H9 (cell line): ENCODE measurements at regions not wholly inside any gene's neighbourhood (a gene's known extent, or its start where the extent isn't known, plus 50 kb on each side); places are given as distances from the start of the nearest gene placed in this dataset.

Source experiments
- DNase-seq: peaks from one replicate; pipeline ENCODE4 v3.0.0-alpha.2; 2017
- H2AFZ ChIP-seq: one replicate; pipeline ENCODE4 v1.6.1; 2013; ENCODE audit warnings: mild to moderate bottlenecking, low read length, control low read depth, moderate library complexity
- H2AK5ac ChIP-seq: 2 replicates; pipeline ENCODE4 v1.6.1; 2013; ENCODE audit warnings: low read length, control low read depth, mixed read lengths; ENCODE audit not compliant: insufficient read length
- H2BK120ac ChIP-seq: one replicate; pipeline ENCODE4 v1.6.1; 2013; ENCODE audit warnings: low read depth, mild to moderate bottlenecking, low read length, control low read depth, inconsistent platforms; ENCODE audit not compliant: poor library complexity, severe bottlenecking
- H2BK12ac ChIP-seq: 2 replicates; pipeline ENCODE4 v1.6.1; 2013; ENCODE audit warnings: low read length, control low read depth, mixed read lengths, low read depth; ENCODE audit not compliant: insufficient read length
- H2BK15ac ChIP-seq: 2 replicates; pipeline ENCODE4 v1.6.1; 2013; ENCODE audit warnings: low read depth, low read length, control low read depth
- H2BK20ac ChIP-seq: one replicate; pipeline ENCODE4 v1.6.1; 2013; ENCODE audit warnings: low read depth, mild to moderate bottlenecking, low read length, control low read depth, inconsistent platforms; ENCODE audit not compliant: poor library complexity, severe bottlenecking
- H2BK5ac ChIP-seq: 2 replicates; pipeline ENCODE4 v1.6.1; 2013; ENCODE audit warnings: low read length, control low read depth, mixed read lengths; ENCODE audit not compliant: insufficient read length
- H3K14ac ChIP-seq: 2 replicates; pipeline ENCODE4 v1.6.1; 2013; ENCODE audit warnings: low read length, control low read depth; ENCODE audit not compliant: insufficient read depth
- H3K18ac ChIP-seq: 2 replicates; pipeline ENCODE4 v1.6.1; 2013; ENCODE audit warnings: low read depth, mild to moderate bottlenecking, mixed read lengths, low read length, control low read depth; ENCODE audit not compliant: insufficient read length
- H3K23ac ChIP-seq: 2 replicates; pipeline ENCODE4 v1.6.1; 2013; ENCODE audit warnings: low read length, control low read depth, mixed read lengths, low read depth; ENCODE audit not compliant: insufficient read length
- H3K23me2 ChIP-seq: 2 replicates; pipeline ENCODE4 v1.6.1; 2013; ENCODE audit warnings: low read depth, mild to moderate bottlenecking, mixed read lengths, low read length, control low read depth; ENCODE audit not compliant: insufficient read length, poor library complexity, severe bottlenecking
- H3K27ac ChIP-seq: 2 replicates; pipeline ENCODE4 v1.5.1; 2013; ENCODE audit warnings: low read length, control low read depth, mixed read lengths, low read depth; ENCODE audit not compliant: insufficient read length
- H3K27me3 ChIP-seq: 2 replicates; pipeline ENCODE4 v1.6.1; 2013; ENCODE audit warnings: low read length, control low read depth, inconsistent platforms; ENCODE audit not compliant: insufficient read depth
- H3K4ac ChIP-seq: 2 replicates; pipeline ENCODE4 v1.6.1; 2013; ENCODE audit warnings: low read depth, mild to moderate bottlenecking, control low read depth, inconsistent platforms, low read length, moderate library complexity
- H3K4me1 ChIP-seq: 2 replicates; pipeline ENCODE4 v1.6.1; 2013; ENCODE audit warnings: low read length, control low read depth, inconsistent platforms; ENCODE audit not compliant: insufficient read depth
- H3K4me2 ChIP-seq: 2 replicates; pipeline ENCODE4 v1.6.1; 2013; ENCODE audit warnings: low read length, control low read depth, mixed read lengths; ENCODE audit not compliant: insufficient read length, insufficient read depth
- H3K56ac ChIP-seq: 2 replicates; pipeline ENCODE4 v1.6.1; 2013; ENCODE audit warnings: low read depth, mild to moderate bottlenecking, mixed read lengths, low read length, control low read depth; ENCODE audit not compliant: insufficient read length
- H3K79me1 ChIP-seq: 2 replicates; pipeline ENCODE4 v1.6.1; 2013; ENCODE audit warnings: low read depth, mild to moderate bottlenecking, moderate library complexity, low read length, control low read depth, inconsistent platforms; ENCODE audit not compliant: insufficient read depth, poor library complexity, severe bottlenecking
- H3K79me2 ChIP-seq: 2 replicates; pipeline ENCODE4 v1.6.1; 2013; ENCODE audit warnings: low read length, control low read depth, inconsistent platforms; ENCODE audit not compliant: insufficient read depth
- H3K9ac ChIP-seq: 2 replicates; pipeline ENCODE4 v1.6.1; 2013; ENCODE audit warnings: low read length, control low read depth, mixed read lengths; ENCODE audit not compliant: insufficient read length; ENCODE audit errors: extremely low read depth
- H3K9me3 ChIP-seq: one replicate; pipeline ENCODE4 v1.6.1; 2013; ENCODE audit warnings: low read depth, low read length, inconsistent platforms; ENCODE audit not compliant: control insufficient read depth
- H3T11ph ChIP-seq: one replicate; pipeline ENCODE4 v1.6.1; 2013; ENCODE audit warnings: mild to moderate bottlenecking, low read length, control low read depth, inconsistent platforms
- H4K20me1 ChIP-seq: one replicate; pipeline ENCODE4 v1.6.1; 2013; ENCODE audit not compliant: control insufficient read depth, insufficient read length, insufficient read depth
- H4K5ac ChIP-seq: 2 replicates; pipeline ENCODE4 v1.6.1; 2013; ENCODE audit warnings: low read depth, mild to moderate bottlenecking, mixed read lengths, low read length, control low read depth; ENCODE audit not compliant: insufficient read length
- H4K8ac ChIP-seq: replicated peaks from 2 replicates; pipeline ENCODE4 v1.6.1; 2013; ENCODE audit warnings: low read length, control low read depth, mixed read lengths, low read depth; ENCODE audit not compliant: insufficient read length
- H4K91ac ChIP-seq: 2 replicates; pipeline ENCODE4 v1.6.1; 2013; ENCODE audit warnings: low read depth, mild to moderate bottlenecking, moderate library complexity, mixed read lengths, low read length, control low read depth; ENCODE audit not compliant: insufficient read length
- H3K27ac Mint-ChIP-seq, 3 experiments: 2 replicates in 2 of 3; 3 replicates in 1 of 3; pipeline ENCODE4 v1.8.0; 2020 to 2021; ENCODE audit warnings: mixed read lengths in 3 of 3, mild to moderate bottlenecking in 1 of 3, moderate library complexity in 1 of 3
- H3K27me3 Mint-ChIP-seq: 2 replicates; pipeline ENCODE4 v1.8.0; 2021; ENCODE audit warnings: low read depth, mild to moderate bottlenecking, moderate library complexity, mixed read lengths
- H3K36me3 Mint-ChIP-seq, 3 experiments: 2 replicates in 2 of 3; 3 replicates in 1 of 3; pipeline ENCODE4 v1.8.0; 2020 to 2021; ENCODE audit warnings: low read depth in 3 of 3, mixed read lengths in 3 of 3; ENCODE audit not compliant: insufficient read depth in 1 of 3
- H3K4me1 Mint-ChIP-seq, 2 experiments: 2 replicates each; pipeline ENCODE4 v1.8.0; 2020; ENCODE audit warnings: mixed read lengths in 2 of 2
- H3K4me3 Mint-ChIP-seq, 2 experiments: 2 replicates in 1 of 2; 3 replicates in 1 of 2; pipeline ENCODE4 v1.8.0; 2020 to 2021; ENCODE audit warnings: mild to moderate bottlenecking in 2 of 2, mixed read lengths in 2 of 2, moderate library complexity in 1 of 2
- H3K9me3 Mint-ChIP-seq, 2 experiments: 2 replicates in 1 of 2; 3 replicates in 1 of 2; pipeline ENCODE4 v1.8.0; 2020; ENCODE audit warnings: mild to moderate bottlenecking in 2 of 2, mixed read lengths in 2 of 2, moderate library complexity in 1 of 2
- TF ChIP-seq, protein P1 (sequence below): fragments of 200-600 bp; sonication (generic); conservative IDR thresholded peaks from 3 replicates; pipeline ENCODE4 v1.8.0; 2021; ENCODE audit warnings: antibody characterized with exemption, mild to moderate bottlenecking

DNA sequence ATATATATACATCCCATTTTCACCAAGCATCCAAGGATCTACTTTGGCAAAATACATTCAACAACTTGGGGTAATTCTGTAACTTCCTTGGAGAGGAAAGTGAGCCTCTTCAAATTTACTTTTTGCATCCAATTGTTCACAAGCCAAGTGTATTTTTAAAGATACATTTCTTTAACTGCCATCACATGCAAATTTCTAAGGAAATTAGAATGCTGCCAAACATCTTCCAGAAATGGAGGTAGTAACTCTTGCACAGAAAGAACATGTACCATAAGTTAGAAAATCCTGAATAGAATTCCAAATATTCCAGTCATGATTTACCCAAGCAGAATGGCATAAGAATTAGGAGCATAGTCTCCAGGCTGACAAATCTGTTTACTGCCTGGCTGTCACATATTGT lies 220.5 kb upstream of the NWD2 start:
- H3K4me2 ChIP-seq: no peak overlapping the region
- no peaks in the 10 kb centered on the region for H4K20me1 ChIP-seq
- no peak overlapping the region for H3K27ac Mint-ChIP-seq
- H3K27me3 Mint-ChIP-seq: no peaks in the 10 kb centered on the region
- no peak overlapping the region for H3T11ph ChIP-seq
- no peaks in the 10 kb centered on the region; a peak in 1 of 5 replicates for H3K9me3 Mint-ChIP-seq
- H4K91ac ChIP-seq: no peak overlapping the region
- no peak overlapping the region for H3K9ac ChIP-seq
- H2BK20ac ChIP-seq: no peak overlapping the region
- TF ChIP-seq, protein P1, sequence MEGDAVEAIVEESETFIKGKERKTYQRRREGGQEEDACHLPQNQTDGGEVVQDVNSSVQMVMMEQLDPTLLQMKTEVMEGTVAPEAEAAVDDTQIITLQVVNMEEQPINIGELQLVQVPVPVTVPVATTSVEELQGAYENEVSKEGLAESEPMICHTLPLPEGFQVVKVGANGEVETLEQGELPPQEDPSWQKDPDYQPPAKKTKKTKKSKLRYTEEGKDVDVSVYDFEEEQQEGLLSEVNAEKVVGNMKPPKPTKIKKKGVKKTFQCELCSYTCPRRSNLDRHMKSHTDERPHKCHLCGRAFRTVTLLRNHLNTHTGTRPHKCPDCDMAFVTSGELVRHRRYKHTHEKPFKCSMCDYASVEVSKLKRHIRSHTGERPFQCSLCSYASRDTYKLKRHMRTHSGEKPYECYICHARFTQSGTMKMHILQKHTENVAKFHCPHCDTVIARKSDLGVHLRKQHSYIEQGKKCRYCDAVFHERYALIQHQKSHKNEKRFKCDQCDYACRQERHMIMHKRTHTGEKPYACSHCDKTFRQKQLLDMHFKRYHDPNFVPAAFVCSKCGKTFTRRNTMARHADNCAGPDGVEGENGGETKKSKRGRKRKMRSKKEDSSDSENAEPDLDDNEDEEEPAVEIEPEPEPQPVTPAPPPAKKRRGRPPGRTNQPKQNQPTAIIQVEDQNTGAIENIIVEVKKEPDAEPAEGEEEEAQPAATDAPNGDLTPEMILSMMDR: no peak
- no peak overlapping the region for H4K5ac ChIP-seq
- no peaks in the 10 kb centered on the region for H3K27me3 ChIP-seq
- H2AFZ ChIP-seq: no peak overlapping the region
- no peaks in the 10 kb centered on the region; a peak in 1 of 7 replicates for H3K36me3 Mint-ChIP-seq
- H2AK5ac ChIP-seq: no peak overlapping the region
- no peaks in the 10 kb centered on the region for H3K79me2 ChIP-seq
- H3K79me1 ChIP-seq: no peaks in the 10 kb centered on the region
- no peak overlapping the region for H2BK15ac ChIP-seq
- no peak overlapping the region for H3K4me3 Mint-ChIP-seq
- no peak overlapping the region for H3K56ac ChIP-seq
- no peaks in the 10 kb centered on the region for H3K4me1 ChIP-seq
- no peak overlapping the region for H3K18ac ChIP-seq
- no peak overlapping the region for H4K8ac ChIP-seq
- no peak for DNase-seq
- H2BK5ac ChIP-seq: no peak overlapping the region
- no peak overlapping the region for H3K23ac ChIP-seq
- no peak overlapping the region for H2BK12ac ChIP-seq
- no peaks in the 10 kb centered on the region for H3K4me1 Mint-ChIP-seq
- H3K27ac ChIP-seq: no peak overlapping the region
- no peak overlapping the region for H2BK120ac ChIP-seq
- no peak overlapping the region for H3K14ac ChIP-seq
- H3K4ac ChIP-seq: no peak overlapping the region
- no peaks in the 10 kb centered on the region for H3K23me2 ChIP-seq
- no peaks in the 10 kb centered on the region for H3K9me3 ChIP-seq
